ENCODE measurements at regions not wholly inside any gene's neighbourhood (a gene's known extent, or its start where the extent isn't known, plus 50 kb on each side); places are given as distances from the start of the nearest gene placed in this dataset.

DNA sequence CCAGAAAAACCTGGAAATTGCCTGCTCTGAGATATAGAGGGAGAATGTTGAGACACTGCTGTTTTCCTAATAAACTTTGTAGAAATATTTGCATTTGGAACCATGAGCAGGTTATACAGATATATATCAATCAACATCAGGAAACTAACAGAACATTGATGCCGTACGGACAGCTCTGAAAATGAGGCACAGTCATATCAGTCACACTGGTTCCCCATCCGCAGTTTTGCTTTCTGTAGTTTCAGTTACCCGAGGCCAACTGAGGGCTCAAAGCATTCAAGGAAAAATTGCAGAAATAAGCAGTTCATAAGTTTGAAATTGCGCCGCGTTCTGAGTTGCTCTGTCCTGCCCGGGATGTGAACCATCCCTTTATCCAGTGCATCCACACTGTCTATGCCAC is 137.9 kb downstream of the KLF6 start:
- Histone ChIP-seq H3K79me2 (ENCODE audit: insufficient read depth, low read length) (no peaks in the 10 kb centered on the region), H2AFZ (ENCODE audit: low read length) (no peak overlapping the region), H3K9me3 (ENCODE audit: insufficient read depth, low read depth, low read length) (0 out of 2 replicates have a peak, but pooled peaks cover 4% of the 10 kb centered on the region), H3K4me1 (ENCODE audit: insufficient read depth, low read length, poor library complexity, severe bottlenecking) (no peaks in the 10 kb centered on the region), H3K4me3 (ENCODE audit: low read length, poor library complexity, severe bottlenecking) (no peak overlapping the region), H3K4me2 (ENCODE audit: low read depth, low read length, poor library complexity, severe bottlenecking) (no peak overlapping the region), H3K9ac (ENCODE audit: low read depth, low read length, poor library complexity, severe bottlenecking) (no peak overlapping the region), H3K36me3 (ENCODE audit: insufficient read depth, low read length) (no peaks in the 10 kb centered on the region), H4K20me1 (ENCODE audit: insufficient read depth, low read length, poor library complexity, severe bottlenecking) (no peaks in the 10 kb centered on the region), H3F3A (ENCODE audit: low read depth) (no peaks in the 10 kb centered on the region), H3K9me2 (replicated peaks; ENCODE audit: low read depth, low read length) (no peaks in the 10 kb centered on the region), H3K27me3 (ENCODE audit: insufficient read depth, low read length, poor library complexity, severe bottlenecking) (no peaks in the 10 kb centered on the region)
- no peak for TF ChIP-seq EZH2phosphoT487 (IDR thresholded peaks at IDR 0.05; ENCODE audit: borderline replicate concordance)
- TF ChIP-seq, protein P1, sequence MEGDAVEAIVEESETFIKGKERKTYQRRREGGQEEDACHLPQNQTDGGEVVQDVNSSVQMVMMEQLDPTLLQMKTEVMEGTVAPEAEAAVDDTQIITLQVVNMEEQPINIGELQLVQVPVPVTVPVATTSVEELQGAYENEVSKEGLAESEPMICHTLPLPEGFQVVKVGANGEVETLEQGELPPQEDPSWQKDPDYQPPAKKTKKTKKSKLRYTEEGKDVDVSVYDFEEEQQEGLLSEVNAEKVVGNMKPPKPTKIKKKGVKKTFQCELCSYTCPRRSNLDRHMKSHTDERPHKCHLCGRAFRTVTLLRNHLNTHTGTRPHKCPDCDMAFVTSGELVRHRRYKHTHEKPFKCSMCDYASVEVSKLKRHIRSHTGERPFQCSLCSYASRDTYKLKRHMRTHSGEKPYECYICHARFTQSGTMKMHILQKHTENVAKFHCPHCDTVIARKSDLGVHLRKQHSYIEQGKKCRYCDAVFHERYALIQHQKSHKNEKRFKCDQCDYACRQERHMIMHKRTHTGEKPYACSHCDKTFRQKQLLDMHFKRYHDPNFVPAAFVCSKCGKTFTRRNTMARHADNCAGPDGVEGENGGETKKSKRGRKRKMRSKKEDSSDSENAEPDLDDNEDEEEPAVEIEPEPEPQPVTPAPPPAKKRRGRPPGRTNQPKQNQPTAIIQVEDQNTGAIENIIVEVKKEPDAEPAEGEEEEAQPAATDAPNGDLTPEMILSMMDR (conservative IDR thresholded peaks at IDR 0.05; ENCODE audit: low read length), result no peak

DNA sequence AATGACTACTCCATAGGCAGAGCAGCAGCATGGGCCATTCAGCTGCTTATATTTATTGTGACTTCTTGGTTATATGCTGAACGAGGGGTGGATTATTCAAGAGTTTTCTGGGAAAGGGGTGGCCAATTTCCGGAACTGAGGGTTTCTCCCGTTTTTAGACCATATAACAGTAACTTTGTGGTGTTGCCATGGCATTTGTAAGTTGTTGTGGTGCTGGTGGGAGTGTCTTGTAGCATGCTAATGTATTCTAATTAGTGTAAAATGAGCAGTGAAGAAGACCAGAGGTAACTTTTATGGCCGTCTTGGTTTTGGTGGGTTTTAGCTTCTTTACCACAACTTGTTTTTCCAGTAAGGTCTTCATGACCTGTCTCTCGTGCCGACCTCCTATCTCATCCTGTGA is 139.6 kb downstream of the KLF6 start:
- TF ChIP-seq, protein P1 (conservative IDR thresholded peaks at IDR 0.05; ENCODE audit: low read length), result no peak
- TF ChIP-seq EZH2phosphoT487 (IDR thresholded peaks at IDR 0.05; ENCODE audit: borderline replicate concordance), result no peak
- H4K20me1 ChIP-seq (ENCODE audit: insufficient read depth, low read length, poor library complexity, severe bottlenecking), result no peaks in the 10 kb centered on the region

DNA sequence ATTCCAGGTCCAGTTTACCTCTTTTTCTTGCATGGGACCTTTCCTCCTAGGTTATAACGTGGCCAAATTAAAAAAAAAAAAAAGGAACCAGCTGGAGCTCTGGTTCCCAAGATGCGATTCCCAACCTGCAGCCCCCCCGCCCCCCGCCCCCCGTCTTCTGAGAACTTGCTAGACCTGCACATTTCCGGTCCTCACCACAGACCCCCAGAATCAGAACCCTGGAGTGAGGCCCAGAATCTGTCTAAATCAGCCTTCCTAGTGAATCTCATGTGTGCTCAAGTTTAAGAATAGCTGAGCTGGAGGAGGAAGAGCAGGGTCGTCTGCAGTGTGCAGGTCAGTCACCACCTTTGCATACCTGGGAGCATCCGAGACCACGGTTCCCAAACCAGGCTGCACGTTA is 144.2 kb downstream of the KLF6 start:
- Histone ChIP-seq H3K9me3 (ENCODE audit: insufficient read depth, low read depth, low read length) (0 out of 2 replicates have a peak, but pooled peaks cover 4% of the 10 kb centered on the region), H3K9me2 (replicated peaks; ENCODE audit: low read depth, low read length) (no peaks in the 10 kb centered on the region), H3K36me3 (ENCODE audit: insufficient read depth, low read length) (no peaks in the 10 kb centered on the region), H3K4me1 (ENCODE audit: insufficient read depth, low read length, poor library complexity, severe bottlenecking) (no peaks in the 10 kb centered on the region), H3F3A (ENCODE audit: low read depth) (no peaks in the 10 kb centered on the region), H4K20me1 (ENCODE audit: insufficient read depth, low read length, poor library complexity, severe bottlenecking) (no peaks in the 10 kb centered on the region), H3K9ac (ENCODE audit: low read depth, low read length, poor library complexity, severe bottlenecking) (no peak overlapping the region), H3K4me3 (ENCODE audit: low read length, poor library complexity, severe bottlenecking) (no peak overlapping the region), H3K79me2 (ENCODE audit: insufficient read depth, low read length) (no peaks in the 10 kb centered on the region), H2AFZ (ENCODE audit: low read length) (no peak overlapping the region), H3K4me2 (ENCODE audit: low read depth, low read length, poor library complexity, severe bottlenecking) (no peak overlapping the region), H3K27me3 (ENCODE audit: insufficient read depth, low read length, poor library complexity, severe bottlenecking) (no peaks in the 10 kb centered on the region)
- TF ChIP-seq EZH2phosphoT487 (IDR thresholded peaks at IDR 0.05; ENCODE audit: borderline replicate concordance), result no peak
- TF ChIP-seq, protein P1 (conservative IDR thresholded peaks at IDR 0.05; ENCODE audit: low read length), result no peak

More for the DNA sequence above, 139.6 kb downstream of the KLF6 start:
- H3K9me3 ChIP-seq (ENCODE audit: insufficient read depth, low read depth, low read length), result 0 out of 2 replicates have a peak, but pooled peaks cover 4% of the 10 kb centered on the region
- no peak overlapping the region for H3K4me3 ChIP-seq (ENCODE audit: low read length, poor library complexity, severe bottlenecking)
- H3K27me3 ChIP-seq (ENCODE audit: insufficient read depth, low read length, poor library complexity, severe bottlenecking), result no peaks in the 10 kb centered on the region
- H2AFZ ChIP-seq (ENCODE audit: low read length), result no peak overlapping the region
- no peak overlapping the region for H3K9ac ChIP-seq (ENCODE audit: low read depth, low read length, poor library complexity, severe bottlenecking)
- H3F3A ChIP-seq (ENCODE audit: low read depth), result no peaks in the 10 kb centered on the region
- no peaks in the 10 kb centered on the region for H3K36me3 ChIP-seq (ENCODE audit: insufficient read depth, low read length)
- no peak overlapping the region for H3K4me2 ChIP-seq (ENCODE audit: low read depth, low read length, poor library complexity, severe bottlenecking)
- H3K4me1 ChIP-seq (ENCODE audit: insufficient read depth, low read length, poor library complexity, severe bottlenecking), result no peaks in the 10 kb centered on the region
- H3K9me2 ChIP-seq (replicated peaks; ENCODE audit: low read depth, low read length), result no peaks in the 10 kb centered on the region
- H3K79me2 ChIP-seq (ENCODE audit: insufficient read depth, low read length), result no peaks in the 10 kb centered on the region
